Hematopoietic multipotent progenitor cell (in vitro differentiated cells): ENCODE measurements at regions not wholly inside any gene's neighbourhood (a gene's known extent, or its start where the extent isn't known, plus 50 kb on each side); places are given as distances from the start of the nearest gene placed in this dataset.

Experiments used
- DNase-seq, 3 donors: peaks; one replicate each; pipeline ENCODE4 v3.0.0-alpha.2; 2011 to 2015; ENCODE audit warnings: low read depth in 2 of 3, low spot score in 2 of 3

GRCh38 chr4:130124066-130124465 is 1028.1 kb downstream of the C4orf33 start:
- DNase-seq = no peak

GRCh38 chr4:130125467-130125866 is 1029.5 kb downstream of the C4orf33 start:
- no peak for DNase-seq

GRCh38 chr4:130127297-130127696 is 1031.3 kb downstream of the C4orf33 start:
- no peak for DNase-seq

GRCh38 chr4:130131536-130131935 is 1035.6 kb downstream of the C4orf33 start:
- no peak for DNase-seq

GRCh38 chr4:130141651-130142050 is 1045.7 kb downstream of the C4orf33 start:
- DNase-seq = no peak

- no peak for DNase-seq
Observed at GRCh38 chr4:130143656-130144055, 1047.7 kb downstream of the C4orf33 start.

GRCh38 chr4:130146773-130147172 is 1050.8 kb downstream of the C4orf33 start:
- no peak for DNase-seq

GRCh38 chr4:130147641-130148040 is 1051.7 kb downstream of the C4orf33 start:
- DNase-seq = no peak

- DNase-seq = no peak
Observed at GRCh38 chr4:130154901-130155300, 1058.9 kb downstream of the C4orf33 start.

- no peak for DNase-seq
Observed at GRCh38 chr4:130163701-130164100, 1067.7 kb downstream of the C4orf33 start.

GRCh38 chr4:130165381-130165780 is 1069.4 kb downstream of the C4orf33 start:
- DNase-seq = no peak

GRCh38 chr4:130172156-130172555 is 1076.2 kb downstream of the C4orf33 start:
- no peak for DNase-seq

- DNase-seq = no peak
Observed at GRCh38 chr4:130178106-130178505, 1082.2 kb downstream of the C4orf33 start.

GRCh38 chr4:130183096-130183495 is 1087.1 kb downstream of the C4orf33 start:
- DNase-seq = no peak

GRCh38 chr4:130183766-130184165 is 1087.8 kb downstream of the C4orf33 start:
- DNase-seq = no peak

GRCh38 chr4:130185123-130185522 is 1089.2 kb downstream of the C4orf33 start:
- no peak for DNase-seq

GRCh38 chr4:130186931-130187330 is 1091.0 kb downstream of the C4orf33 start:
- no peak for DNase-seq

GRCh38 chr4:130187587-130187986 is 1091.6 kb downstream of the C4orf33 start:
- no peak for DNase-seq

- DNase-seq = no peak
Observed at GRCh38 chr4:130192787-130193186, 1096.8 kb downstream of the C4orf33 start.

- no peak for DNase-seq
Observed at GRCh38 chr4:130197946-130198345, 1102.0 kb downstream of the C4orf33 start.

- no peak for DNase-seq
Observed at GRCh38 chr4:130203571-130203970, 1107.6 kb downstream of the C4orf33 start.

GRCh38 chr4:130210864-130211263 is 1114.9 kb downstream of the C4orf33 start:
- DNase-seq = no peak

- no peak for DNase-seq
Observed at GRCh38 chr4:130214268-130214667, 1118.3 kb downstream of the C4orf33 start.
